Stimulated activated naive CD4-positive, alpha-beta T cell (primary cell): ENCODE measurements at regions not wholly inside any gene's neighbourhood (a gene's known extent, or its start where the extent isn't known, plus 50 kb on each side); places are given as distances from the start of the nearest gene placed in this dataset.
"Not testable (repeated sequence)": the region's sequence is repeated elsewhere in the genome, so short reads cannot be mapped to it uniquely, and the experiment has no call there.

Experiments
- DNase-seq, 6 experiments: peaks; one replicate each; lab custom pipeline; 2025; lab: John Stamatoyannopoulos, UW

- not testable (repeated sequence) for DNase-seq
These were observed 473.3 kb downstream of the SPATA31A6 start for GRCh38 chr9:42656789-42657188.

- not testable (repeated sequence) for DNase-seq
These were observed 474.0 kb downstream of the SPATA31A6 start for GRCh38 chr9:42657496-42657895.

- DNase-seq = not testable (repeated sequence)
These were observed 513.7 kb downstream of the SPATA31A6 start for GRCh38 chr9:42697146-42697545.

GRCh38 chr9:42702890-42703289 is 519.4 kb downstream of the SPATA31A6 start:
- DNase-seq = not testable (repeated sequence)

GRCh38 chr9:42724841-42725835 is 541.7 kb downstream of the SPATA31A6 start:
- peak in 5 of 6 experiments; percentile 8 to 37 (median 29) for DNase-seq

GRCh38 chr9:42743030-42743814 is 559.8 kb downstream of the SPATA31A6 start:
- peak in 5 of 6 experiments; percentile 11 to 60 (median 35) for DNase-seq

GRCh38 chr9:42757251-42757650 is 573.8 kb downstream of the SPATA31A6 start:
- DNase-seq = not testable (repeated sequence)

GRCh38 chr9:42759320-42759719 is 575.9 kb downstream of the SPATA31A6 start:
- not testable (repeated sequence) for DNase-seq

GRCh38 chr9:42782201-42782600 is 598.7 kb downstream of the SPATA31A6 start:
- not testable (repeated sequence) for DNase-seq

GRCh38 chr9:42792725-42793124 is 609.3 kb downstream of the SPATA31A6 start:
- DNase-seq = not testable (repeated sequence)

GRCh38 chr9:42798571-42798970 is 615.1 kb downstream of the SPATA31A6 start:
- not testable (repeated sequence) for DNase-seq

GRCh38 chr9:42802716-42803115 is 619.3 kb downstream of the SPATA31A6 start:
- DNase-seq = not testable (repeated sequence)

GRCh38 chr9:42806674-42807073 is 623.2 kb downstream of the SPATA31A6 start:
- not testable (repeated sequence) for DNase-seq

GRCh38 chr9:42821468-42821867 is 638.0 kb downstream of the SPATA31A6 start:
- DNase-seq = not testable (repeated sequence)

- DNase-seq = not testable (repeated sequence)
These were observed 664.7 kb downstream of the SPATA31A6 start for GRCh38 chr9:42848156-42848555.

GRCh38 chr9:42850896-42851693 is 667.6 kb downstream of the SPATA31A6 start:
- not testable (repeated sequence) for DNase-seq

GRCh38 chr9:42851701-42852100 is 668.2 kb downstream of the SPATA31A6 start:
- DNase-seq = not testable (repeated sequence)

GRCh38 chr9:42852133-42852930 is 668.9 kb downstream of the SPATA31A6 start:
- DNase-seq = peak in 1 of 6 experiments; percentile 32

- not testable (repeated sequence) for DNase-seq
These were observed 676.7 kb downstream of the SPATA31A6 start for GRCh38 chr9:42860133-42860532.

- DNase-seq = not testable (repeated sequence)
These were observed 679.0 kb downstream of the SPATA31A6 start for GRCh38 chr9:42862465-42862864.
